H1 (cell line): ENCODE measurements at regions not wholly inside any gene's neighbourhood (a gene's known extent, or its start where the extent isn't known, plus 50 kb on each side); places are given as distances from the start of the nearest gene placed in this dataset.

Experiments
- CTCF ChIA-PET: fragments of 300-600 bp; sonication (Branson Sonifier 250); formaldehyde crosslinking; loops from one replicate; lab custom pipeline; 2021; ENCODE audit not compliant: partially characterized antibody; lab: Charles Lee
- POLR2A ChIA-PET: fragments of 300-600 bp; sonication (Branson Sonifier 250); formaldehyde crosslinking; loops from one replicate; lab custom pipeline; 2021; ENCODE audit warnings: inconsistent platforms; ENCODE audit not compliant: partially characterized antibody; lab: Charles Lee
- DNase-seq, 2 experiments: peaks; one replicate each; pipeline versions ENCODE4 v3.0.0 to v3.0.0-alpha.2; 2010 to 2022; ENCODE audit warnings: low spot score in 2 of 2, low read depth in 1 of 2, mixed read lengths in 1 of 2
- FAIRE-seq: peaks from 2 replicates; lab custom pipeline; 2011; peaks lifted over from hg19 to GRCh38; lab: Jason Lieb, UNC
- H2AFZ ChIP-seq: 2 replicates; pipeline ENCODE4 v1.8.1; 2012; ENCODE audit warnings: low read length, inconsistent platforms
- H2AK5ac ChIP-seq: 2 replicates; pipeline ENCODE4 v1.6.1; 2013; ENCODE audit warnings: low read depth, low read length
- H2BK120ac ChIP-seq: replicated peaks from 2 replicates; pipeline ENCODE3; 2013; ENCODE audit warnings: low read depth, low read length, inconsistent platforms
- H2BK12ac ChIP-seq: 2 replicates; pipeline ENCODE4 v1.6.1; 2013; ENCODE audit warnings: low read depth, low read length
- H2BK15ac ChIP-seq: 2 replicates; pipeline ENCODE4 v1.6.1; 2013; ENCODE audit warnings: low read length
- H2BK20ac ChIP-seq: 2 replicates; pipeline ENCODE4 v1.6.1; 2013; ENCODE audit warnings: low read length
- H2BK5ac ChIP-seq: 2 replicates; pipeline ENCODE4 v1.6.1; 2013; ENCODE audit warnings: low read depth, low read length
- H3K14ac ChIP-seq: 2 replicates; pipeline ENCODE4 v1.6.1; 2013; ENCODE audit warnings: inconsistent platforms; ENCODE audit not compliant: insufficient read length
- H3K18ac ChIP-seq: 2 replicates; pipeline ENCODE4 v1.6.1; 2013; ENCODE audit warnings: low read length; ENCODE audit errors: extremely low read depth
- H3K23ac ChIP-seq: 2 replicates; pipeline ENCODE4 v1.6.1; 2013; ENCODE audit warnings: inconsistent platforms; ENCODE audit not compliant: insufficient read length
- H3K23me2 ChIP-seq: 2 replicates; pipeline ENCODE4 v1.6.1; 2013; ENCODE audit warnings: low read depth, low read length
- H3K27ac ChIP-seq: 2 replicates; pipeline ENCODE4 v1.6.1; 2011; ENCODE audit warnings: low read depth, low read length, inconsistent platforms
- H3K27me3 ChIP-seq, 4 experiments: replicated peaks in 1 of 4; 1 replicate in 1 of 4; 2 replicates in 3 of 4; pipeline versions ENCODE4 v1.6.1 to v1.8.1; 2011 to 2013; ENCODE audit warnings: low read length in 3 of 4, mild to moderate bottlenecking in 3 of 4, inconsistent platforms in 2 of 4, mixed read lengths in 2 of 4, moderate library complexity in 1 of 4; ENCODE audit not compliant: control insufficient read depth in 3 of 4, insufficient read depth in 3 of 4; ENCODE audit errors: extremely low read depth in 1 of 4
- H3K36me3 ChIP-seq, 4 experiments: 2 replicates each; pipeline versions ENCODE4 v1.6.1 to v1.8.1; 2011 to 2013; ENCODE audit warnings: mild to moderate bottlenecking in 4 of 4, low read length in 3 of 4, moderate library complexity in 2 of 4, control low read depth in 1 of 4, inconsistent platforms in 1 of 4; ENCODE audit not compliant: insufficient read depth in 4 of 4, control insufficient read depth in 2 of 4
- H3K4ac ChIP-seq: replicated peaks from 2 replicates; pipeline ENCODE3; 2013; ENCODE audit warnings: low read length, low read depth, mixed read lengths, inconsistent platforms; ENCODE audit not compliant: insufficient read length
- H3K4me1 ChIP-seq, 4 experiments: replicated peaks in 1 of 4; 1 replicate in 1 of 4; 2 replicates in 3 of 4; pipeline versions ENCODE4 v1.6.1 to v1.8.1; 2011 to 2013; ENCODE audit warnings: low read length in 3 of 4, inconsistent platforms in 2 of 4, mixed read lengths in 1 of 4; ENCODE audit not compliant: insufficient read depth in 4 of 4, control insufficient read depth in 3 of 4
- H3K4me2 ChIP-seq, 2 experiments: 2 replicates each; pipeline versions ENCODE4 v1.6.1 to v1.8.1; 2011 to 2013; ENCODE audit warnings: low read depth in 2 of 2, low read length in 2 of 2, control low read depth in 1 of 2, inconsistent platforms in 1 of 2, mild to moderate bottlenecking in 1 of 2; ENCODE audit not compliant: insufficient read depth in 1 of 2
- H3K4me3 ChIP-seq, 4 experiments: fragments of 200-600, 300-600 bp in 1 of 4; sonication (generic), shearing (Covaris generic), sonication (Bioruptor Twin) in 1 of 4; 2 replicates each; pipeline versions ENCODE4 v1.5.1 to v1.8.1; 2011 to 2016; ENCODE audit warnings: low read length in 4 of 4, low read depth in 3 of 4, control low read depth in 2 of 4, inconsistent platforms in 2 of 4, mild to moderate bottlenecking in 2 of 4, mixed read lengths in 1 of 4, moderate library complexity in 1 of 4; ENCODE audit not compliant: insufficient read depth in 2 of 4; ENCODE audit errors: extremely low read depth in 1 of 4
- H3K56ac ChIP-seq: replicated peaks from 2 replicates; pipeline ENCODE3; 2013; ENCODE audit warnings: low read depth, mild to moderate bottlenecking, mixed read lengths, low read length, inconsistent platforms; ENCODE audit not compliant: insufficient read length
- H3K79me1 ChIP-seq: 2 replicates; pipeline ENCODE4 v1.6.1; 2013; ENCODE audit warnings: low read depth, low read length, control low read depth
- H3K79me2 ChIP-seq, 2 experiments: 2 replicates each; pipeline versions ENCODE4 v1.6.1 to v1.8.1; 2012 to 2013; ENCODE audit warnings: low read length in 2 of 2, mild to moderate bottlenecking in 2 of 2, inconsistent platforms in 1 of 2; ENCODE audit not compliant: insufficient read depth in 2 of 2, control insufficient read depth in 1 of 2
- H3K9ac ChIP-seq, 4 experiments: replicated peaks in 1 of 4; 1 replicate in 1 of 4; 2 replicates in 3 of 4; pipeline versions ENCODE4 v1.6.1 to v1.8.1; 2011 to 2013; ENCODE audit warnings: low read depth in 3 of 4, low read length in 3 of 4, control low read depth in 2 of 4, mild to moderate bottlenecking in 2 of 4, moderate library complexity in 2 of 4, inconsistent platforms in 1 of 4; ENCODE audit errors: extremely low read depth in 1 of 4
- H3K9me3 ChIP-seq, 2 experiments: 2 replicates each; pipeline versions ENCODE4 v1.6.1 to v1.8.1; 2012 to 2013; ENCODE audit warnings: mild to moderate bottlenecking in 2 of 2, moderate library complexity in 2 of 2, control low read depth in 1 of 2, inconsistent platforms in 1 of 2, low read depth in 1 of 2, low read length in 1 of 2, mixed read lengths in 1 of 2; ENCODE audit not compliant: insufficient read depth in 2 of 2
- H4K20me1 ChIP-seq, 2 experiments: replicated peaks in 1 of 2; 2 replicates each; pipeline versions ENCODE3 to v1.8.1; 2011 to 2013; ENCODE audit warnings: inconsistent platforms in 2 of 2, low read length in 2 of 2, mild to moderate bottlenecking in 1 of 2; ENCODE audit not compliant: insufficient read depth in 2 of 2, control insufficient read depth in 1 of 2
- H4K5ac ChIP-seq: 2 replicates; pipeline ENCODE4 v1.6.1; 2013; ENCODE audit warnings: low read length, low read depth, mixed read lengths, inconsistent platforms; ENCODE audit not compliant: insufficient read length
- H4K8ac ChIP-seq: 2 replicates; pipeline ENCODE4 v1.8.0; 2013; ENCODE audit warnings: mild to moderate bottlenecking, moderate library complexity, low read length, inconsistent platforms; ENCODE audit not compliant: insufficient read depth; ENCODE audit errors: extremely low read depth
- H4K91ac ChIP-seq: replicated peaks from 2 replicates; pipeline ENCODE3; 2013; ENCODE audit warnings: low read length, mixed read lengths, inconsistent platforms; ENCODE audit not compliant: insufficient read length
- CHD2 ChIP-seq: IDR thresholded peaks from 2 replicates; pipeline ENCODE4 v1.6.1; 2012; ENCODE audit warnings: low read length, improper control_type of control experiment
- CTCF ChIP-seq, 3 experiments: IDR thresholded peaks; 1 replicate in 2 of 3; 2 replicates in 1 of 3; pipeline versions ENCODE4 v1.5.1 to v1.6.1; 2011; ENCODE audit warnings: low read length in 3 of 3, mild to moderate bottlenecking in 3 of 3, inconsistent platforms in 2 of 3, low read depth in 1 of 3, moderate library complexity in 1 of 3; ENCODE audit not compliant: insufficient read depth in 1 of 3; ENCODE audit errors: control extremely low read depth in 1 of 3
- RBBP5 ChIP-seq: IDR thresholded peaks from 2 replicates; pipeline ENCODE4 v1.7.1; 2012; ENCODE audit warnings: low read depth, mild to moderate bottlenecking, inconsistent platforms, low read length, moderate library complexity, borderline replicate concordance
- RXRA ChIP-seq: IDR thresholded peaks from 2 replicates; pipeline ENCODE4 v1.6.1; 2011; ENCODE audit warnings: low read depth, mild to moderate bottlenecking, low read length, moderate library complexity; ENCODE audit not compliant: insufficient read depth
- SIN3A ChIP-seq, 2 experiments: IDR thresholded peaks in 1 of 2; conservative IDR thresholded peaks in 1 of 2; 2 replicates each; pipeline ENCODE4 v1.6.1; 2011 to 2012; ENCODE audit warnings: low read length in 2 of 2, improper control_type of control experiment in 1 of 2, low read depth in 1 of 2, mild to moderate bottlenecking in 1 of 2
- SP4 ChIP-seq: IDR thresholded peaks from 2 replicates; pipeline ENCODE4 v1.6.1; 2012; ENCODE audit warnings: low read length, inconsistent platforms
- WGBS, 2 experiments: shearing (Covaris generic) in 1 of 2; methylation state at CpG; one replicate each; pipeline versions ENCODE4 v1.1.6 to v1.1.7; 2013 to 2015; ENCODE audit warnings: low lambda C conversion rate in 2 of 2, mixed read lengths in 2 of 2, inconsistent platforms in 1 of 2, low coverage in 1 of 2, missing lambda C conversion rate in 1 of 2; ENCODE audit not compliant: insufficient replicate concordance in 2 of 2, insufficient coverage in 1 of 2, insufficient read length in 1 of 2; ENCODE audit errors: extremely low coverage in 1 of 2, missing lambda C conversion rate in 1 of 2; 5-methylcytosine and 5-hydroxymethylcytosine counted together

- no peaks in the 10 kb centered on the region for H3K27me3 ChIP-seq
- no peaks in the 10 kb centered on the region for H3K36me3 ChIP-seq
- H4K5ac ChIP-seq = no peak overlapping the region
- no peaks in the 10 kb centered on the region for H3K4me1 ChIP-seq
- no peak overlapping the region for H3K4me2 ChIP-seq
- no peak overlapping the region for H3K18ac ChIP-seq
- H3K4me3 ChIP-seq = no peak overlapping the region
- no peak overlapping the region for H3K23ac ChIP-seq
- FAIRE-seq (no peak), DNase-seq (no peak)
- H2BK5ac ChIP-seq = no peak overlapping the region
- H3K79me2 ChIP-seq = no peaks in the 10 kb centered on the region
- H2AK5ac ChIP-seq = no peak overlapping the region
- no peak overlapping the region for H4K91ac ChIP-seq
- no peaks in the 10 kb centered on the region for H3K23me2 ChIP-seq
- no peak overlapping the region for H2BK15ac ChIP-seq
- no peak overlapping the region for H2BK20ac ChIP-seq
- H3K27ac ChIP-seq = no peak overlapping the region
- no peaks in the 10 kb centered on the region; a peak in 1 of 4 replicates for H3K9me3 ChIP-seq
- no peak overlapping the region for H3K56ac ChIP-seq
- no peak overlapping the region for H2BK12ac ChIP-seq
- no peak overlapping the region for H2BK120ac ChIP-seq
- no peaks in the 10 kb centered on the region for H4K20me1 ChIP-seq
- H2AFZ ChIP-seq = no peak overlapping the region
- H4K8ac ChIP-seq = no peak overlapping the region
- no peak overlapping the region for H3K14ac ChIP-seq
- TF ChIP-seq CHD2 = no peak
- TF ChIP-seq SIN3A (conservative IDR thresholded peaks at IDR 0.05 in 1 of 2, IDR thresholded peaks at IDR 0.05 in 1 of 2; ENCODE audit: low read depth in 1 of 2, low read length in 2 of 2) = no peak
- TF ChIP-seq RBBP5 = no peak
- no peak for TF ChIP-seq RXRA
- TF ChIP-seq CTCF (IDR thresholded peaks at IDR 0.05; ENCODE audit: control extremely low read depth in 1 of 3, insufficient read depth in 1 of 3, low read depth in 1 of 3, low read length in 3 of 3) = no peak
- no peak for TF ChIP-seq SP4
- no peaks in the 10 kb centered on the region for H3K79me1 ChIP-seq
- ChIA-PET POLR2A (no interaction called here), CTCF (interaction anchor here (0.6 to 0.7 kb wide), 3 partner anchors 43 to 1301 kb away, joined by 3 read pairs; no protein-coding TSS in a partner anchor)
- no peak overlapping the region for H3K4ac ChIP-seq
- WGBS, 2 experiments = 82% methylated on average over 2 of the region's 3 CpGs; no CpG with 5 or more reads in 1 of the 2 experiments
- H3K9ac ChIP-seq = no peak overlapping the region
These were observed 222.4 kb upstream of the ID2 start for GRCh38 chr2:8459474-8459873.
